ENCODE measurements at regions not wholly inside any gene's neighbourhood (a gene's known extent, or its start where the extent isn't known, plus 50 kb on each side); places are given as distances from the start of the nearest gene placed in this dataset.
"Not testable (repeated sequence)": the region's sequence is repeated elsewhere in the genome, so short reads cannot be mapped to it uniquely, and the experiment has no call there.

- DNase-seq (ENCODE audit: low read depth): no peak
Measured at GRCh38 chrX:34576864-34577263, 80.2 kb downstream of the TMEM47 start.

DNA sequence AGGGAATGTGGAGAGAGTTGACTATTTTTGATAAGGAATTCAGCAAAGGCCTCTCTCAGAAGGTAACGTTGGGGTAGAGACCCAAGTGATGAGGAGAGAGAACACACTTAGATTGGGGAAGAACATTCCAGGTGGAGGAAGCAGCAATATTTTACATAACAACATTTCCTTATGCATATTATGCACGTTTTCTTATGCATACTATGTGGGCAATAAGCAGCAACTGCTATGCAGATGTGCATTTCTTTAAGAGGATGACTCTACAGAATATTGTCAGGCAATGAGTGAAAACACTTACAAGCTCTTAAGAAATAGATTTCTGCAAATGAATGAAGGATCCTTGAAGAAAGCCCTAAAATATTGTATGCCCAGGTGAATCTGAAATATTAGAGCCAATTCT, 91.1 kb downstream of the TMEM47 start:
- no peak for DNase-seq (ENCODE audit: low read depth)

DNA sequence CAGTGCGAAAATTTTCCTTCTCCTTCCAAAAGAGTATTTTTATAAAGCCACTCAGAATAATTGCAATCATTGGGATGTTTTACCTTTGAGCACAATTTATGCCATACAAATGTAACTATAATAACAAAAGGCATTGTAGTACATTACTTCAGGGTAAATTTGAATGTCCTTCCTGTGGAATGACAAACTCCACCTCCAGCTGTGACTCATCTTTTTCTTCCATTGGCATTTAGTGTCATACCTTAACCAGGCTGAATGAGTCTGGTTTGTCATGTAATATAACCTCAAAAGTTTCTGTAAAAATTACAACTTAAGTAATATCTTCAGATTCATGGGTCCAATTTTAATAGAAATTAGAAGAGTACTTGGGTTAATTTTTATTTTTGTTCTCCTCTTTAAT, 93.3 kb downstream of the TMEM47 start:
- DNase-seq (ENCODE audit: low read depth): no peak

- DNase-seq (ENCODE audit: low read depth): no peak
Measured at GRCh38 chrX:34563061-34563460, 94.0 kb downstream of the TMEM47 start.

- no peak for DNase-seq (ENCODE audit: low read depth)
Measured at GRCh38 chrX:34562006-34562405, 95.1 kb downstream of the TMEM47 start.

DNA sequence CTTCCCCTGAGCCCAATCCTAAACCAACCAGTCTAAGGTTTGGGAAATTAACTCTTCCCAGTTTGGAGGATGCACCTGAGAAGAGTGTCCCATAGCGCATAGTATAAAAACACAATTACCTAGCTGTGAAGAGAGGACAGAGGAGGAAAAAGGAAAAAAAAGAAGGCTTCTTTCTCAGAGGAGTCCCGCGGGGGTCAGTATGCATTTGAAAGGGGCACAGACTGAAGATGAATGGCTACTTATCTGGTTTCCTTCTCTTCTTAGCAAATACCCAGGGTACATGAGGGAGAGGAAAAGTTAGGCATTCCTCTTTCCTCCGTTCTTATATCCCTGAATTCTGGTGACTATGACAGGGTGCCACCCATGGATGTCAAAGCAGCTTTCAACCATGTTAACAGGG, 96.9 kb downstream of the TMEM47 start:
- no peak for DNase-seq (ENCODE audit: low read depth)

- DNase-seq (ENCODE audit: low read depth): no peak
Measured at GRCh38 chrX:34559325-34559724, 97.8 kb downstream of the TMEM47 start.

DNA sequence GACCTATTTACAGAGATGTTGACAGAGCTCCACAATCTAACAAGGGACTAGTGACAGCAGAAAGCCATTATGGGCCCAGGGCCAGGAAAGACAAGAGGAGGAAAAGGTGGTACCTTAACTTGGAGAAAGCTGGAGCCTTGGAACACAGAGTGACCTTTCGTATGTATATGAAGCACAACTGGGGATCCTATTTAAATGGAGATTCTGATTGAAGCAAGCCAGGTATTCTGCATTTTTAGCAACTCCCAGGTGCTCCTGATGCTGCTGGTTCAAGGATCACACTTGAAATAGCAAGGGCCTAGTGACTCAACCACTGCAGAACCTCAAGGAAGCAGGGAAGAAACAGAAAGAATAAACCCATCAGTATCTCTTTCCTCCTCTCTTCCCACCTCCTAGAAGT, 99.4 kb downstream of the TMEM47 start:
- no peak for DNase-seq (ENCODE audit: low read depth)

DNA sequence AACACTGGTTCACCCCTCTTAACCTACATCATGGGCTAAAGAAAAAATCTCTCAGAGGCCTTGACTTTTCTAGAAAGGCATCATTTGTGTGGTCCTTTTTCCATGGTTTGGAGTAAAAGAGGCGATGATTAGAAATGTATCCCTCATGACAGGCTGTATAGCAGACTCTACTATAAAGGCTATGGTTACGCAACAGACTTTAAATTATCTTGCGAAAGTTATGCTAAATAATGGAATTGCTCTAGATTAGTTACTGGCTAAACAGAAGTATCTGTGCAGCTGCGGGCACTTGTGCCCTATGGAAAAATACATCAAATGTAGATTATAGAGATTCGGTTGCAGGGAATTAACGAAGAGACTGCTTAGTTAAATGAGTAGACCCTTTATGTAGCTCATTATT, 101.6 kb downstream of the TMEM47 start:
- no peak for DNase-seq (ENCODE audit: low read depth)

- DNase-seq (ENCODE audit: low read depth): no peak
Measured at GRCh38 chrX:34546366-34546765, 110.7 kb downstream of the TMEM47 start.

DNA sequence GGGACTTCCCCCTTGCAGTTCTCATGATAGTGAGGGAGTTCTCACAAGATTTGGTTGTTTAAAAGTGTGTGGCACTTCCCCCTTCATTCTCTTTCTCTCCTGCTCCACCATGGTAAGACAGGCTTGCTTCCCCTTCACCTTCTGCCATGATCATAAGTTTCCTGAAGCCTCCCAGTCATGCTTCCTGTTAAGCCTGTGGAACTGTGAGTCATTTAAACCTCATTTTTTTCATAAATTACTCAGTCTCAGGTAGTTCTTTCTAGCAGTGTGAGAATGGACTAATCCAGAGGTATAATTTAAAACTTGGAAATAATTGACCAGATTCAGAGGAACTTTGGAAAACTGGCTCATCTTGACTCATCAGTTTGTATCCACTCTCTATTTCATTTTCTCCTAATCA, 129.0 kb downstream of the TMEM47 start:
- DNase-seq (ENCODE audit: low read depth): no peak

DNA sequence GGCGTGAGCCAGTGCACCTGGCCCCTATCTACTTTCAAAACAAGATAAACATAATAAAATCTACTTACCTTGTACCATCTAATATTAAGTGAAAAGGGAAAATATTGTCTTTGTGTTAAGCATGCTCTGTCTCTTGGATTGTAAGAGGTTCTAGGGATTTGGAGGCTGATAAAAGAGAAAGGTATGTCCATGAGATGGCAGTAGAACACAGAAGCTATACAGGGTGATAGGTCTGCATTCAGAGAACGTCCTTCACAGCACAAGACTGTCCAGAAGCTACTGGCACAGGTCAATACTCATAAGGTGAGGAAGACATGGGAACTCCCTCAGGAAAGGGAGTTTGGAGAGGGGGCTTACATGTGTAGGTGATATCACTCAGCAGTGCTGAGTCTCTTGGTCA, 135.5 kb downstream of the TMEM47 start:
- DNase-seq (ENCODE audit: low read depth): no peak

- no peak for DNase-seq (ENCODE audit: low read depth)
Measured at GRCh38 chrX:34509394-34509793, 147.7 kb downstream of the TMEM47 start.

DNA sequence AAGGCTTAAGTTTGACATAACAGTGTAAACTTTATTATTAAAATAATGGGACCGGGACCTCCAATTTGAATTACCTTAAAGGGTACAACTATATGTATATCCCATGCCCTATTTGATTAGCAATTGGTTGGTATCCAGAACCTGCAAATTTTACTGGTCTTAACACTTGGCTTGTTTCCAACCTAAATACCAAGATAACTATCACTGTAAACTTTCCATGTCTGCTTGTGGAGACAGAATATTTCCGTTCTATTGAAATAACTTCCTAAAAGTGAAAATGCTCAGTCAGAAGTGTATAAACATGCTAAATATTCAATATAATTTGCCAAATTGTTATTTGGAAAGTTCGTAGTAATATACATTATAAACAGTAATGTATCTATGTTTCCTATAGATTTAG, 154.0 kb downstream of the TMEM47 start:
- no peak for DNase-seq (ENCODE audit: low read depth)

- no peak for DNase-seq (ENCODE audit: low read depth)
Measured at GRCh38 chrX:34493086-34493485, 164.0 kb downstream of the TMEM47 start.

DNA sequence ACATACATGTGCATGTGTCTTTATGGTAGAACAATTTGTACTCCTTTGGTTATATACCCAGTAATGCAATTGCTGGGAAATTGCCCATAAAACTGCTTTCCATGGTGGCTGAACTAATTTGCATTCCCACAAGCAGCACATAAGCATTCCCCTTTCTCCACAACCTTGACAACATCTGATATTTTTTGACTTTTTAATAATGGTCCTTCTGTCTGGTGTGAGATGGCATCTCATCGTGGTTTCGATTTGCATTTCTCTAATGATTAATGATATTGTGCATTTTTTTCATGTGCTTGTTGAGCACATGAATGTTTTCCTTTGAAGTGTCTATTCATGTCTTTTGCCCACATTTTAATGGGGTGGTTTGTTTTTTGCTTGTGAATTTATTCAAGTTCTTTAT, 166.0 kb downstream of the TMEM47 start:
- DNase-seq (ENCODE audit: low read depth): no peak

DNA sequence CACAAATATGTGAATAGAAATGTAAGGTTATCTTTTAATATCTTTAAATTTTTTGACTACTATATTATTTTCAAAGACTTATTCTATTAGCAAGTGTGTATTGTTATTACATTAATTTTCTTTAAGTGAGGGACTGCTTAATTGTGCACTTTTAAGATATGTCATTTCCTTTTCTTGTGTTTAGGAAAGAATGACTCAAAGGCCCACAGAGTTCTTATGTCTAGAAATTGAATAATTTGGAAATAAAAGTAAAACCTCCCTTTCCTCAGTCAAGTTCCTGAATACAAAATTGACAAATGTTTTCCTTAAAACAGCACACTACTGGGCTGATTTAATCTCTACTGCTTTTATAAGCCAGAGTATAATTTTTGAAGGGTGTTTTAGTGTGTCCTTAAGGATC, 169.7 kb downstream of the TMEM47 start:
- no peak for DNase-seq (ENCODE audit: low read depth)

- DNase-seq (ENCODE audit: low read depth): no peak
Measured at GRCh38 chrX:34483980-34484379, 173.1 kb downstream of the TMEM47 start.

GRCh38 chrX:34470507-34470906, 186.6 kb downstream of the TMEM47 start:
- no peak for DNase-seq (ENCODE audit: low read depth)

DNA sequence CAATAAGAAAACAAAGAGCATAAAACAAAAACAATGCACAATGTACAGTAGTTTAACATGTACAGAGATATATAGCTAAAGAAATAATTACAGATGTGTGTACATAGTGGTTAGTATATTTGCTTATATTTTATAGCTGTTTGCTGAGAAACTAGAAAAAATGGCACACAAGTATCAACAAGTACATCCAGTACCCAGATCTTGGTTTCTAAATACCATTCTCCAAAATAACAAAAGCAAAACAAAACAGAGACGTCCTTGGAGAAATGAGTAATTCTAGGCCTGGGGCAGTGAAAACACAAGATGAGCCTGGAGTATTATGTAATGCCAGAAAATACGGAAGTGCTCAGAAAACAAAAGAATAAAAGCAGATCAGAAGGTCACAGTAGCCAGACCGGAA, 189.6 kb downstream of the TMEM47 start:
- no peak for DNase-seq (ENCODE audit: low read depth)

- not testable (repeated sequence) for DNase-seq (ENCODE audit: low read depth)
Measured at GRCh38 chrX:34463220-34463619, 193.9 kb downstream of the TMEM47 start.

GRCh38 chrX:34457850-34458249, 199.2 kb downstream of the TMEM47 start:
- DNase-seq (ENCODE audit: low read depth): not testable (repeated sequence)

GRCh38 chrX:34437586-34437985, 219.5 kb downstream of the TMEM47 start:
- DNase-seq (ENCODE audit: low read depth): no peak

DNA sequence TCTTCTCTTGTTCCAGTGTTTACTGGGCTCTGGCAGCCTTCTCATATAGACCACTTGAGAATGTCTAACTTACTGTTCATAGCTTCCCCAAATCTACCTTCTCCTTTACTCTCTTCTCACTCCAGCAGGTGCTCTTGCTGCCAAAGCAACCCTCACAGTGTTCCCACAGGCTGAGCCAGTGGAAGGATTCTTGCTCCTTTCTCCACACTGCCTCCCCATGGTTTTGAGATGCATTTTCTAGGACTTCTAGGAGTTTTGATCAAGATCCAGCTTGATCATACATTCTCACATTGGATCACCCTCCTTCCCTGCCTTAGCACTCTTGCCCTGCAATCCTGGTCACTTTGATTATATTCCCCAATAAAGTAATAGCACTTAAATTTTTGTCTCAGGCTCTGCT, 230.8 kb downstream of the TMEM47 start:
- DNase-seq (ENCODE audit: low read depth): no peak

DNA sequence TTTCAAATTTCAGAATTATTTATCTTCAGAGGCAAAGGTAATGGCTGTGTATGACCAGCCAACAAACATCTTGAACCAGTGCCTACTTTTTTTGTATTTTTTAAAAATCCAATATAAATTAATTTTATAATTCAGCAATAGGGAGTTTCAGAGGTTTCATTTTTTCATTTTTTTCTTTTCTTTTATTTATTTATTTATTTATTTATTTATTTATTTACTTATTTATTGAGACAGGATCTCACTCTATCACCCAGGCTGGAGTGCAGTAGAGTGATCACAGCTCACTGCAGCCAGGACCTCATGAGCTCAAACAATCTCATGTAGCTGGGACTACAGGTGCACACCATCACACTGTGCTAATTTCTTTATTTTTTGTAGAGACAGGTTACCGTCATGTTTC, 250.5 kb downstream of the TMEM47 start:
- DNase-seq (ENCODE audit: low read depth): no peak
